HG02885 (cell line): ENCODE measurements at regions not wholly inside any gene's neighbourhood (a gene's known extent, or its start where the extent isn't known, plus 50 kb on each side); places are given as distances from the start of the nearest gene placed in this dataset.

Source experiments
- ATAC-seq: cut with Tn5 transposase; IDR thresholded peaks from one replicate; pipeline ENCODE4 v1.9.1; 2021; ENCODE audit warnings: mild to moderate bottlenecking; ENCODE audit not compliant: unreplicated experiment, poor library complexity

- no peak for ATAC-seq
These were observed 61.7 kb upstream of the KLF6 start for GRCh38 chr10:3846736-3847135.

GRCh38 chr10:3844491-3845025, 59.5 kb upstream of the KLF6 start:
- no peak for ATAC-seq

DNA sequence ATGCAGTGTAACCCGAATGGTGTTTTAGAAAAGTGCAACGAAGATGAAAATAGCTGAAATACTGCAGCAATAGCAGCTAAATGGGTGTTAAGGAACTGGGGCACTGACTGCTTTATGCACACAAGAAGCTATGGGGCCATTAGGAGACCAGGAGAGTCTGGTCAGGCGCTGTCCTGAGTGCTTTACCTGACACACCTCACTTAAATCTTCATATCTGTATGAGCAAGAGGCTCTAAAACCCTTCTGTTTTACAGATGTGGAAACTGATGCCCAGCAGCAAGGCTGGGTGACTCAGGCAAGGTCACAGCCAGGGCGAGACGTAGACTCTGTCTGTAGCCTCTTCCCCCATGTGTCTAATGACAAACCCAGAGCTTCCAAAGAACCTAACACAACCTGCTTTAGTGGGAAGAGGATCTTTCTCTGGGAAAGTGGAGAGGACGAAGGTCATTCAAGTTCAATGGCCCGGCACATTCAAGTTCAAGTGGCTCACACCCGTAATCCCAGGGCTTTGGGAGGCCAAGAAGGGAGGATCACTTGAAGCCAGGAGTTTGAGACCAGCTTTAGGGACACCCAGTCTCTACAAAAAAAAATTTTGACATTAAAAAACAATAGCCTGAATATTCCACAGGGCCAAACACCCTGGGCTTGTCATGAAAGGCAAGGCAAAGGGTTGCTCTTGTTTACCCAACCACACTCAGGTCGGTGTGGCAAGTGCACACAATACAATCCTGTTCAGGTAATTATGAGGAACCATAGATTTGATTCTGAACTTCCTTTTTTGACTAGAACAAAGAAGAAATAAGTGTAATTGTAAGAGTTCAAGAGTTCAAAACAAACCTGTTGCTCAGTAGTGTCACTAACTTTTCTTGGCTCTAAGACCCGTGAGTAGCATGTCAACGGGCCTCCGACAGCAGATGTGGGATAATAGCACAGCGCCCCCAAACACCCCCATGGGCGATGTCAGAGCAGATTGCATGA, 53.7 kb upstream of the KLF6 start:
- no peak for ATAC-seq

GRCh38 chr10:3837647-3838459, 52.8 kb upstream of the KLF6 start:
- ATAC-seq: no peak

DNA sequence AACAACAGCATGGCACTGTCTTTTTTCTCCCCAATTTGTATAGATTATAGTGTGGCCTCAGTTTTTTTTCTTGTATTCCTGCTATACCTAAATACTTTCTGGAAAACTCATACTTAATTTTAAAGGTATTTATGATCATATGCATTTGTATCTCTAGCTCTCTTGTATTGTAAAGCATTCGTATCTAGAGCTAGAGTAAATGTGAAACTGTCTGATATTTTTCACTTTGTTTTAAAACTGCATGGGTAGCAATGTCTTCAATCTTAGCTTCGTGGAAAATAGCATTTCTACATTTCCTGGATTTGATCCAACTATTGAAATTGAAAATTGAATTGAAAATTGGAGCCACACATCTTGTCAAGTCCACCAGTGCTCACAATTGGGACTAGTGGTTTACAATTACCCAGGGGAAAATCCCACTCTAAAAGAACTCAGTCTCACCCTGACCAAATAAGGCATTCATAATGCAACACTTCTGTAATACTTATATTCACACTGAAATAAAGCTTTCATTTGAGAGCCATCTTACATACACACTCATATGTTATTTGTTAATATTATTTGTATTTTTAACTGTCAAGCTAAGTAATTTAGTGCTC, 51.3 kb upstream of the KLF6 start:
- peak; percentile 77 for ATAC-seq

DNA sequence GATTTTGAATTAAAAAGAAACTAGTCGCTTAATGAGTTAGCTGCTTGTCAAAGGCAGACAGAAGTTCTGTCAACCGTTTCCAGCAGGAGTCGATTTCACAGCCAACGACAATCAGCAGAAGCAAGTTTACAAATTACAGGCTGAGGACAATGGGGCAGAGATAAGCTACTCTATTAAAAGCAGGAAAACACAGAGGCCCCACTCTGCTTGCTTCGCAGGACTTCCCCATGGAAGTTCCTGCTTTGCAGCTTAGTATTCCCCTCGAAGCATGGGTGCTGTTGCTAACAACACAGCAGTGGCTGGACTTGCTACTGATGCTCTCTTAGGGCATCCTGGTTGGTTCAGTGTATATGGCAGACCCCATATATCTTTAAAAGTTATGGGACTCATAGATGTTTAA, 50.8 kb upstream of the KLF6 start:
- ATAC-seq: peak; percentile 27

GRCh38 chr10:3834947-3835346, 49.9 kb upstream of the KLF6 start:
- ATAC-seq: no peak
